Endodermal cell (in vitro differentiated cells): ENCODE measurements at regions not wholly inside any gene's neighbourhood (a gene's known extent, or its start where the extent isn't known, plus 50 kb on each side); places are given as distances from the start of the nearest gene placed in this dataset.

ENCODE experiments used
- DNase-seq: peaks from one replicate; pipeline ENCODE4 v3.0.0-alpha.2; 2017
- H3K27ac ChIP-seq: 2 replicates; pipeline ENCODE4 v1.5.1; 2013; ENCODE audit warnings: mild to moderate bottlenecking, low read depth, low read length, moderate library complexity
- H3K27me3 ChIP-seq: 2 replicates; pipeline ENCODE4 v1.6.1; 2013; ENCODE audit warnings: mild to moderate bottlenecking, low read length, moderate library complexity; ENCODE audit not compliant: insufficient read depth, control insufficient read depth, poor library complexity, severe bottlenecking
- H3K36me3 ChIP-seq: 2 replicates; pipeline ENCODE4 v1.7.0; 2013; ENCODE audit warnings: mild to moderate bottlenecking, low read length, moderate library complexity; ENCODE audit not compliant: control insufficient read depth, insufficient read depth
- H3K4me1 ChIP-seq: one replicate; pipeline ENCODE4 v1.7.0; 2013; ENCODE audit warnings: low read length; ENCODE audit not compliant: control insufficient read depth, insufficient read depth
- H3K4me3 ChIP-seq: 2 replicates; pipeline ENCODE4 v1.5.1; 2013; ENCODE audit warnings: mild to moderate bottlenecking, low read length, moderate library complexity
- H3K9ac ChIP-seq: 2 replicates; pipeline ENCODE4 v1.6.1; 2013; ENCODE audit warnings: mild to moderate bottlenecking, low read length, moderate library complexity; ENCODE audit not compliant: poor library complexity, severe bottlenecking; ENCODE audit errors: extremely low read depth
- H3K9me3 ChIP-seq: 2 replicates; pipeline ENCODE4 v1.6.1; 2013; ENCODE audit warnings: mild to moderate bottlenecking, low read length, moderate library complexity; ENCODE audit not compliant: control insufficient read depth
- H3K27ac Mint-ChIP-seq: 2 replicates; pipeline ENCODE4 v1.8.0; 2020; ENCODE audit warnings: mixed read lengths
- H3K27me3 Mint-ChIP-seq: 2 replicates; pipeline ENCODE4 v1.8.0; 2021; ENCODE audit warnings: mild to moderate bottlenecking, mixed read lengths; ENCODE audit not compliant: insufficient read depth
- H3K36me3 Mint-ChIP-seq: 2 replicates; pipeline ENCODE4 v1.8.0; 2020; ENCODE audit warnings: low read depth, mixed read lengths
- H3K4me1 Mint-ChIP-seq: 2 replicates; pipeline ENCODE4 v1.8.0; 2020; ENCODE audit warnings: mixed read lengths
- H3K4me3 Mint-ChIP-seq: 2 replicates; pipeline ENCODE4 v1.8.0; 2020; ENCODE audit warnings: mild to moderate bottlenecking, moderate library complexity, mixed read lengths
- H3K9me3 Mint-ChIP-seq: 2 replicates; pipeline ENCODE4 v1.8.0; 2020; ENCODE audit warnings: mild to moderate bottlenecking, mixed read lengths
- WGBS, 2 experiments: methylation state at CpG; one replicate each; pipeline versions ENCODE4 v1.1.5 to v1.1.7; 2013; ENCODE audit warnings: missing lambda C conversion rate in 2 of 2, mixed read lengths in 1 of 2; ENCODE audit not compliant: insufficient coverage in 1 of 2, insufficient read length in 1 of 2; 5-methylcytosine and 5-hydroxymethylcytosine counted together
- TF ChIP-seq, protein P1 (sequence below): fragments of 200-600 bp; sonication (generic); conservative IDR thresholded peaks from 2 replicates; pipeline ENCODE4 v1.5.0; 2021; ENCODE audit warnings: antibody characterized with exemption, mild to moderate bottlenecking

DNA sequence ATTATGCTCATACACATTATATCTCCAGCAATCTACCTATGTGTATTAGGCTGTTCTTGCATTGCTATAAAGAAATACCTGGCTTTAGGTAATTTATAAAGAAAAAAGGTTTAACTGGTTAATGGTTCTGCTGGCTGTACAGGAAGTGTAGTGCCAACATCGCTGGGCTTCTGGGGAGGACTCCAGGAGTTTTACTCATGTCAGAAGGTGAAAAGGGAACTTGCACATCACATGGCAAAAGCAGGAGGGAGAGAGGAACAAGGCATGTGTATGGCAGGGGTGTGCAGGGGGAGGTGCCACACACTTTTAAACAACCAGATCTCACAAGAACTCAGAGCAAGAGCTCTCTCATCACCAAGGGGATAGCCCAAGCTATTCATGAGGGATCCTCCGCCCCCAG, 715.4 kb upstream of the ZEB2 start:
- Histone ChIP-seq H3K36me3 (no peaks in the 10 kb centered on the region), H3K9me3 (no peaks in the 10 kb centered on the region), H3K9ac (no peak overlapping the region), H3K27ac (no peak overlapping the region), H3K4me3 (no peak overlapping the region), H3K4me1 (no peaks in the 10 kb centered on the region), H3K27me3 (no peaks in the 10 kb centered on the region)
- H3K9me3 Mint-ChIP-seq, result no peaks in the 10 kb centered on the region
- 97% methylated on average over 2 of the region's 2 CpGs; no CpG with 5 or more reads in 1 of the 2 experiments for WGBS, 2 experiments
- H3K36me3 Mint-ChIP-seq, result no peaks in the 10 kb centered on the region
- no peak overlapping the region for H3K4me3 Mint-ChIP-seq
- H3K4me1 Mint-ChIP-seq, result peaks cover 5% of the 10 kb centered on the region
- DNase-seq, result no peak
- no peak overlapping the region for H3K27ac Mint-ChIP-seq
- no peaks in the 10 kb centered on the region for H3K27me3 Mint-ChIP-seq
- TF ChIP-seq, protein P1, sequence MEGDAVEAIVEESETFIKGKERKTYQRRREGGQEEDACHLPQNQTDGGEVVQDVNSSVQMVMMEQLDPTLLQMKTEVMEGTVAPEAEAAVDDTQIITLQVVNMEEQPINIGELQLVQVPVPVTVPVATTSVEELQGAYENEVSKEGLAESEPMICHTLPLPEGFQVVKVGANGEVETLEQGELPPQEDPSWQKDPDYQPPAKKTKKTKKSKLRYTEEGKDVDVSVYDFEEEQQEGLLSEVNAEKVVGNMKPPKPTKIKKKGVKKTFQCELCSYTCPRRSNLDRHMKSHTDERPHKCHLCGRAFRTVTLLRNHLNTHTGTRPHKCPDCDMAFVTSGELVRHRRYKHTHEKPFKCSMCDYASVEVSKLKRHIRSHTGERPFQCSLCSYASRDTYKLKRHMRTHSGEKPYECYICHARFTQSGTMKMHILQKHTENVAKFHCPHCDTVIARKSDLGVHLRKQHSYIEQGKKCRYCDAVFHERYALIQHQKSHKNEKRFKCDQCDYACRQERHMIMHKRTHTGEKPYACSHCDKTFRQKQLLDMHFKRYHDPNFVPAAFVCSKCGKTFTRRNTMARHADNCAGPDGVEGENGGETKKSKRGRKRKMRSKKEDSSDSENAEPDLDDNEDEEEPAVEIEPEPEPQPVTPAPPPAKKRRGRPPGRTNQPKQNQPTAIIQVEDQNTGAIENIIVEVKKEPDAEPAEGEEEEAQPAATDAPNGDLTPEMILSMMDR, result no peak

DNA sequence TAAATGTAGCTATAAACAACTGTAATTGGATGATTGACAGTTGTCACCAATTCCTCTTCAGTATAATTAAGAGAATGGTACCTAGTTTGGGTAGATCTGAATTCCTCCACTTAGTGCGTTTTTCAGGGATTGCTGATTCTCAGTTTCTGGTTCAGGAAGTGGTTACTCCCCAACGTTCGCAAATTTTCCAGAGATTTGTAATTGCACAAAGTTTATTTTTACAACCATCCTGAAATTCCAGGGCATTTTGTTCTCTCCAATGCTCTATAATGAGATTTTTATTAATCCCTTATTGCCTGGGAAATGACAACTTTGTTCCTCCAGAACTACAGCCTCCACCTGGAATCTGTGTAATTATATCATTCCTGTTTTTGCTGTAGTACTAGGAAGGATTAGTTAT, 710.6 kb upstream of the ZEB2 start:
- H3K4me3 Mint-ChIP-seq, result no peak overlapping the region
- H3K36me3 ChIP-seq, result no peaks in the 10 kb centered on the region
- H3K27ac ChIP-seq, result no peak overlapping the region
- H3K4me1 ChIP-seq, result no peaks in the 10 kb centered on the region
- H3K27me3 Mint-ChIP-seq, result no peaks in the 10 kb centered on the region
- DNase-seq, result no peak
- TF ChIP-seq, protein P1, result no peak
- H3K36me3 Mint-ChIP-seq, result no peaks in the 10 kb centered on the region
- H3K27ac Mint-ChIP-seq, result no peak overlapping the region
- H3K4me1 Mint-ChIP-seq, result peaks cover 3% of the 10 kb centered on the region
- WGBS, 2 experiments, result 78 to 94% methylated on average over 1 to 3 of the region's 3 CpGs
- H3K27me3 ChIP-seq, result no peaks in the 10 kb centered on the region
- no peak overlapping the region for H3K9ac ChIP-seq
- H3K4me3 ChIP-seq, result no peak overlapping the region
- H3K9me3 ChIP-seq, result no peaks in the 10 kb centered on the region
- no peaks in the 10 kb centered on the region for H3K9me3 Mint-ChIP-seq

DNA sequence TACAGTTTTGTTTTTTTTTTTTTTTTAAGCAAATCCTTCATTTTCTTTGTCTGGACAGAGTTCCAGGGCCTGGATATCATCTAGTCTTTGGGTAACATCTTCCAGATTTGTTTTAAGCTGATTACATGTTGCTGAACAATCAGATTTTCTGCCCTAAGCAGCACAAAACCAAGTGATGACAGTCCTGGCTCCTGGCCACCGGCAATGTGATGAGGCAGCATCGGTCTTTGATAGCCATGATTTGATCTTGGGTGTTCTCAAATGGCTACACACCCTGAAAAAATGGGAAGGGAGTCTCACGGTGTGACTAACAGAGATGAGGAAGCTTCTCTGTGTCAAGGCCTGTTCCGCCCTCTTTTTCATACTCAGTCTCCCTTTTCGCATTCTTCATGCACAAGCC, 708.6 kb upstream of the ZEB2 start:
- H3K27ac Mint-ChIP-seq, result no peak overlapping the region
- no peak for DNase-seq
- H3K4me3 Mint-ChIP-seq, result no peak overlapping the region
- no peaks in the 10 kb centered on the region for H3K9me3 Mint-ChIP-seq
- no peaks in the 10 kb centered on the region for H3K27me3 Mint-ChIP-seq
- H3K36me3 ChIP-seq, result no peaks in the 10 kb centered on the region
- no peaks in the 10 kb centered on the region for H3K4me1 Mint-ChIP-seq
- no peak overlapping the region for H3K9ac ChIP-seq
- TF ChIP-seq, protein P1, result no peak
- no peak overlapping the region for H3K4me3 ChIP-seq
- H3K27me3 ChIP-seq, result no peaks in the 10 kb centered on the region
- 98 to 100% methylated on average over 3 to 5 of the region's 5 CpGs for WGBS, 2 experiments
- H3K27ac ChIP-seq, result no peak overlapping the region
- no peaks in the 10 kb centered on the region for H3K4me1 ChIP-seq
- H3K36me3 Mint-ChIP-seq, result no peaks in the 10 kb centered on the region
- no peaks in the 10 kb centered on the region for H3K9me3 ChIP-seq
